Fibroblast of lung (primary cell): ENCODE measurements at regions not wholly inside any gene's neighbourhood (a gene's known extent, or its start where the extent isn't known, plus 50 kb on each side); places are given as distances from the start of the nearest gene placed in this dataset.

Source experiments
- CTCF ChIP-seq, 2 donors: IDR thresholded peaks in 1 of 2; conservative IDR thresholded peaks in 1 of 2; 1 replicate in 1 of 2; 2 replicates in 1 of 2; pipeline ENCODE4 v1.5.1; 2011 to 2012; ENCODE audit warnings: low read length in 2 of 2, control low read depth in 1 of 2, inconsistent platforms in 1 of 2, low read depth in 1 of 2, mild to moderate bottlenecking in 1 of 2
- EZH2 ChIP-seq: IDR thresholded peaks from 2 replicates; pipeline ENCODE4 v1.5.1; 2012; ENCODE audit warnings: low read length, control low read depth, mild to moderate bottlenecking; ENCODE audit errors: missing control alignments

- TF ChIP-seq CTCF (conservative IDR thresholded peaks at IDR 0.05 in 1 of 2, IDR thresholded peaks at IDR 0.05 in 1 of 2; ENCODE audit: low read depth in 1 of 2, low read length in 2 of 2) = no peak
- TF ChIP-seq EZH2 = no peak
Measured at GRCh38 chr16:86046026-86046425, 147.1 kb downstream of the IRF8 start.
